Endothelial cell of umbilical vein (primary cell): ENCODE measurements at regions not wholly inside any gene's neighbourhood (a gene's known extent, or its start where the extent isn't known, plus 50 kb on each side); places are given as distances from the start of the nearest gene placed in this dataset.

Experiments
- EZH2 ChIP-seq: IDR thresholded peaks from 2 replicates; pipeline ENCODE4 v1.6.1; 2012; ENCODE audit warnings: borderline replicate concordance, low read depth, mild to moderate bottlenecking, moderate library complexity, low read length, inconsistent platforms; ENCODE audit not compliant: severe bottlenecking
- POLR2AphosphoS5 ChIP-seq: IDR thresholded peaks from 2 replicates; pipeline ENCODE4 v1.6.1; 2012; ENCODE audit warnings: low read depth, mild to moderate bottlenecking, control low read depth, low read length, moderate library complexity; ENCODE audit not compliant: insufficient read depth
- TF ChIP-seq, protein P1 (sequence below), 2 donors: IDR thresholded peaks; 1 replicate in 1 of 2; 2 replicates in 1 of 2; pipeline ENCODE4 v1.5.1; 2011; ENCODE audit warnings: low read length in 2 of 2, mild to moderate bottlenecking in 2 of 2, moderate library complexity in 2 of 2, control low read depth in 1 of 2, inconsistent platforms in 1 of 2, low read depth in 1 of 2; ENCODE audit not compliant: insufficient read depth in 1 of 2; ENCODE audit errors: extremely low read depth in 1 of 2

DNA sequence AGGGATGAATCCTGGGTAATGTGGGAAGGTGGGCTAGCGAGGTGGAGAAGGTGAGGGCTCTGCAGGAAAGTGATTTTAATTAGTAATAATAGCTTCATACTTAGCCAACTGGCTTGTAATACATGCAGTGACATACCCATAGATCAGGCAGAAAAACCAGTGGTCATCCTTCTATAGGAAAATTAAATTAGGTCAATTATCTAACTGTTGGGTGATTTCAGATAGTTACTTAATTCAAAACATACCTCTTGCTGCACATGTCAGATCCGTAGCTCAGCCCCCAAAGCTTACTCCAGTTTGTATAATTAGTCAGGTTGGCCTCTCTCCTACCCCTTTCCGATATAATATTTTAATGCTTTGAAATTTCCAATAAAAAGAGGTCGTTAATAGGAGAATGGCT is 137.0 kb downstream of the TMEM114 start:
- TF ChIP-seq, protein P1, sequence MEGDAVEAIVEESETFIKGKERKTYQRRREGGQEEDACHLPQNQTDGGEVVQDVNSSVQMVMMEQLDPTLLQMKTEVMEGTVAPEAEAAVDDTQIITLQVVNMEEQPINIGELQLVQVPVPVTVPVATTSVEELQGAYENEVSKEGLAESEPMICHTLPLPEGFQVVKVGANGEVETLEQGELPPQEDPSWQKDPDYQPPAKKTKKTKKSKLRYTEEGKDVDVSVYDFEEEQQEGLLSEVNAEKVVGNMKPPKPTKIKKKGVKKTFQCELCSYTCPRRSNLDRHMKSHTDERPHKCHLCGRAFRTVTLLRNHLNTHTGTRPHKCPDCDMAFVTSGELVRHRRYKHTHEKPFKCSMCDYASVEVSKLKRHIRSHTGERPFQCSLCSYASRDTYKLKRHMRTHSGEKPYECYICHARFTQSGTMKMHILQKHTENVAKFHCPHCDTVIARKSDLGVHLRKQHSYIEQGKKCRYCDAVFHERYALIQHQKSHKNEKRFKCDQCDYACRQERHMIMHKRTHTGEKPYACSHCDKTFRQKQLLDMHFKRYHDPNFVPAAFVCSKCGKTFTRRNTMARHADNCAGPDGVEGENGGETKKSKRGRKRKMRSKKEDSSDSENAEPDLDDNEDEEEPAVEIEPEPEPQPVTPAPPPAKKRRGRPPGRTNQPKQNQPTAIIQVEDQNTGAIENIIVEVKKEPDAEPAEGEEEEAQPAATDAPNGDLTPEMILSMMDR (IDR thresholded peaks at IDR 0.05; ENCODE audit: extremely low read depth in 1 of 2, insufficient read depth in 1 of 2, low read depth in 1 of 2, low read length in 2 of 2) = no peak
- no peak for TF ChIP-seq EZH2
- TF ChIP-seq POLR2AphosphoS5 = no peak
